ENCODE measurements at regions not wholly inside any gene's neighbourhood (a gene's known extent, or its start where the extent isn't known, plus 50 kb on each side); places are given as distances from the start of the nearest gene placed in this dataset.

DNA sequence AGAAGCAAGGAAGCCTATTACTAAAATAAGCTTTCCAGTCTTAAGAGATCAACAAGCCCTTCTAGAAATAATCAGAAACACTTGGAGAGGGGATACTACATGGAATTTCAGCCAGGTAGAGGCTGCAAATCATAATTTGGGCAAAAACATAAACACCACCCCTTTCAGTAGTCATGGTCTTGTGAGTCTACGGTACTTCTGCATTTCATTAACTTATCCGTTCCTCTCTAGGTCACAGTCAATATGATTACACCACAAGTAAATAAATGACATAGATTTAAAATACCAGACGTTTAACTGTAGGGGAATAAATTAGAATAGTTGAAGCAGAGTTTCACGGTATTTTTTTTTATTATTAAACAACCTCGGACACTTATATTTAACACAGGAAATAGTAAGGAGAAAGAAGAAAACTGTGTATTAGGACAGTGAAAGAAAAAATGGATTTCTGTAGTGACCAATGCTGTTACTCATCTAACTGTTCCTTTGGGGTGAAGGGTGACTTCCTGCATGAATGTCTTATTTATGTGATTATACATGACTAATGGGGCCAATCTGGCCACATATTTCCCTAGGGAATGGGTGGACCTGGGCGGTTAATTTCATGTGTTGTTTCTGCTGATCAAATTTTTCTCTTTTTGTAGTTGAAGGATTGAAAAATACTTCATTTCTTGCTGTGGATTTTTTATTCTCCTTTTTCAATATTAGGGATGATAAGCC lies 456.6 kb upstream of the UBE2E3 start:
- in situ Hi-C loops (cut with HindIII; ENCODE audit: low sequenced_read_pairs): no loop called here
- DNase-seq (ENCODE audit: low spot score): no peak

DNA sequence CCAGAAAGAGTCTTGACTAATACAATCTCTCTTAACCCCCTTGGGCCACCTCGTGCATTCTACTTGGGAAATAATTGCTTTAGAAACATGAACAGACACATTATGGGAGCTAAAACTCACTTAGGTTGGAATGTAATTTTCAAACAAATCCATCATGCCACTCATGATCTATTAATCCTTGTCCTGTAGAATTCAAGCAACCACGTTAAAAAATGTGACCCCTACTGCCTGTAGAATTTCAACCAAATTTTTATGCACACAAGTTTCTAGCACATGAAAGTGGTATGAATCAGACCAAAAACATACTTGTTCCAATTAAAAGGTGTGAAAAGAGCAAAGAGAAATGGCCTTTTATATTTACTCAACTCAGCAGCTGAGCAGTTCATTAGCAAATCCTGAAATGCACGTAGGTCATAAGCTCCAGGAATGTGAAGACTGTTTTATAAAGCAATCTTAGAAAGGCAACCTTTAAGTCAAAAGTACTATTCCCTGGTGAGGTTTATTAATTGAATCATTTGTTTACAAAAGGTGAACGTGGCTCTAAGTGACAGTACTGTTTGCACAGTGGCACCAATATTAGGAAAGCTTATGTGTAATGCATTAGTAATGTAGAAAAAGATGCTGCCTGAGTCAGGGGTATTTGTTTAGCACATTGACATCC lies 459.4 kb upstream of the UBE2E3 start:
- in situ Hi-C loops (cut with HindIII; ENCODE audit: low sequenced_read_pairs): no loop called here
- DNase-seq (ENCODE audit: low spot score): no peak

DNA sequence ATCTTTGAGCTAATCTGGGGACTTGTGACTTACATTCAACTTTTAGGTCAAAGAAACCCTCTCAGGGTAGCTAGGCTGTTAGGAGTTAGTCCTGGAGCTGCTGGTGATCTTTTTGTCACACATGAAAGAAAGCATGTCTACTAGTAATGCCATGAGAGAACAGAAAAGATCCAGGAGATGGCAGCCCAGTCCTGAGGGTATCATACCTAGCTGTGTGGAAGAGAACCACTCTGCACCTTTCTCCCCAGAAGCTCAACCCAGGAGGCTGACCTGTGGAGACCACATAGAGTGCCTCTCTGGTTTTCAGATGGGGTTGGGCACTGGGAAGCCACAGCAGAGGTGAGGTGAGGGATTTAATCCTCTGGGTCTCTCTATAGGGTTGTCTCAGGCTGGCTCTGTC lies 460.2 kb upstream of the UBE2E3 start:
- no peak for DNase-seq (ENCODE audit: low spot score)
- in situ Hi-C loops (cut with HindIII; ENCODE audit: low sequenced_read_pairs): no loop called here

DNA sequence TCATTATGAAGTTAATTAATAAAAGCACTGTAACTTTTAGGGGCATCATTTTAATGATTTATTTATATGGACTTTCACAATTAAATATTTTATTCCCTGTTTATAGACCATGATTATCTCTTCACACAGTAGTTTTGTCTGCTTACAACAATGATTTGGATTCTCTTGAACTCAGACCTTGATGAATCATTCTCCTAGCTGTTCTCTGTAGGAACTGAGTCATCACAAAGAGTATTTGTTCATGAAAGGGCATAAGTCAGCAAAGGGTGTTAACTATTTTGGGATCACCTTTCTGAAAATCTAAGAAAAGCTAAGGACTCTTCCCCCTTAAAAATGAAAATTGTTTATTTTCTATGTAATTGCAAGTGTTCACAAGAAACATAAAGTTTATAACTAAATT lies 461.1 kb upstream of the UBE2E3 start:
- in situ Hi-C loops (cut with HindIII; ENCODE audit: low sequenced_read_pairs): no loop called here
- DNase-seq (ENCODE audit: low spot score): no peak

GRCh38 chr2:180516232-180516631 lies 464.2 kb upstream of the UBE2E3 start:
- no peak for DNase-seq (ENCODE audit: low spot score)
- in situ Hi-C loops (cut with HindIII; ENCODE audit: low sequenced_read_pairs): no loop called here

GRCh38 chr2:180513389-180513788 lies 467.0 kb upstream of the UBE2E3 start:
- in situ Hi-C loops (cut with HindIII; ENCODE audit: low sequenced_read_pairs): no loop called here

DNA sequence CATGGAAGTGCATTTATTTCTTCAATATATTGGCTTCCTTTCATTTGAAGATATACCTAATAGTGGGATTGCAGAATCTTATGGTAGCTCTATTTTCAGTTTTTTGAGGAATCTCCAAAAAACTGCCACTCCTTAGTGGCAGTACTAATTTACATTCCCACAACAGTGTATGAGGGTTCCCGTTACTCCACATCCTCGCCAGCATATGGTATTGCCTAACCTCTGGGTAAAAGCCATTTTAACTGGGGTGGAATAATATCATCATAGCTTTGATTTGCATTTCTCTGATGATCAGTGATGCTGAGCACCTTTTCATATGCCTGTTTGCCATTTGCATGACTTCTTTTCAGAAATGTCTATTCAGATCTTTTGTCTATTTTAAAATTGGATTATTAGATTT lies 471.9 kb upstream of the UBE2E3 start:
- in situ Hi-C loops (cut with HindIII; ENCODE audit: low sequenced_read_pairs): no loop called here
- DNase-seq (ENCODE audit: low spot score): no peak

More at GRCh38 chr2:180513389-180513788, 467.0 kb upstream of the UBE2E3 start:
- no peak for DNase-seq (ENCODE audit: low spot score)

DNA sequence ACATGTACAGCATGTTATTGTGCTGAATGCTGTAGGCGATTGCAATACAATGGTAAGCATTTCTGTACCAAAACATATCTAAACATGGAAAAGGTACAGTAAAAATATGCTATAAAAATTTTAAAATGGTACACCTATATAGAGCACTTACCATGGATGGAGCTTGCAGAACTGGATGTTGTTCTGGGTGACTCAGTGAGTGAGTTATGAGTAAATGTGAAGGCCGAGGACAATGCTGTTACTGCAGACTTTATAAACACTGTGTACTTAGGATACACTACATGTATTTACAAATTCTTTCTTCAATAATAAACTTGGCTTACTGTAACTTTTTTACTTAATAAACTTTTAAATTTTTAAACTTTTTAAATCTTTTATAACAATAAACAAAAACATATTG lies 473.4 kb upstream of the UBE2E3 start:
- in situ Hi-C loops (cut with HindIII; ENCODE audit: low sequenced_read_pairs): no loop called here
- no peak for DNase-seq (ENCODE audit: low spot score)

DNA sequence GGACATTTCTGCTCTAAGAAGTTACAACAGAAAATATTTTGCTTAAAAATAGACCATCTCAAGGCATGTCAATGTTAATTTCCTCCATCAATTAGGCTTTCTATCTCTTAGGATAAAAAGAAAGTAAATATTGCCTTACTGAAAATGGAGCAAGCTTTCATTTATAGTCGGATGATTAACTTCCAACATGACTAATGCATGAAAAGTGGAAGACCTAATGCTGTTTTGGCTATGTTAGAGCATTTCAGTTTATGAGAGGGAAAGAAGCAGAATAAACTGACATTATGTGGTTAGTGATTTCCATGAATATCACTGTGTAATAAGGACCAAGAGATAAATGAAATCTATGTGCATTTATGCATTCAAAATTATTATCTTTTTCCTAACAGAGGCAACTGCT lies 475.2 kb upstream of the UBE2E3 start:
- in situ Hi-C loops (cut with HindIII; ENCODE audit: low sequenced_read_pairs): no loop called here
- DNase-seq (ENCODE audit: low spot score): no peak

DNA sequence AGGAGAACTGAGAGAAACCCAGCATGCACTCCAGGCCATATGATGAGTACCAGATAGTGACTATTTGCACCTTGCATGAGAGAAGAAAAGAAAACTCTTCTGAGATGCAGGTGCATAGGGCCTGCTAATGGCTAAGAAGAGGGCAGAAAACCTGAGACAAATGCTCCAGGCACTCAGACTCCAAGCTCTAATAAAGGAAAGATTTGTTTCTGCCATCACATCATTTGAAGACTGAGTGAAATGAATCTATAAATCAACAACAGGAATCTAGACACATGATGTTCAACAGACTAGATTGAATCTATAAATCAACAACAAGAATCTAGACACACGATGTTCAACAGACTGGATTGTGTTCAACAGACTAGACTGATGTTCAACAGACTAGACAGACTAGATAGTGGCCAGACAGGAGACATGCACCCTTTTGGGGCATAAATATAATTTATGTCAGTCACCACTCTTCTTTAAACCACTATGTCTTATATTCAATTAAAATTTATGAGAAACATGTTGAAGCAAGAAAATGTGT lies 482.7 kb upstream of the UBE2E3 start:
- DNase-seq (ENCODE audit: low spot score): no peak
- in situ Hi-C loops (cut with HindIII; ENCODE audit: low sequenced_read_pairs): no loop called here

- no peak for DNase-seq (ENCODE audit: low spot score)
- in situ Hi-C loops (cut with HindIII; ENCODE audit: low sequenced_read_pairs): no loop called here
Observed at GRCh38 chr2:180495606-180496005, 484.8 kb upstream of the UBE2E3 start.

- no peak for DNase-seq (ENCODE audit: low spot score)
- in situ Hi-C loops (cut with HindIII; ENCODE audit: low sequenced_read_pairs): no loop called here
Observed at GRCh38 chr2:180494286-180494685, 486.1 kb upstream of the UBE2E3 start.

DNA sequence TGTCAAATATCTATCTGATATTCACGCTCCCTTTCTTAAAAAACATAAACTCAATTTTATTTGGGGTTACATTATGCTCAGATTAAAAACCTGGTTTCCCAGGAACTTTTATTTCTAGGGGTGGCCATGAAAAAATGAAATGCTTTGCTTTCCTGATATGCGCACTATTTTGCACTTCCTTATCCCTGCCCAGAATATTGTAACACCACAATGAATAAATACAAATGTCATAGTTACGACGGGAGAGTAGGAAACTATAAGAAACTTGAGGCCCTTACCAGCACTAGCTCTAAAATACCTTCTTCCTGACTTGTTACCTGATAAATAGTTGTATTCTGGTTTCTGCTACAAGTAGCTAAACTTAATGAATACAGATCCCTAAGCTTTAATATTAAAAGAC lies 475.6 kb upstream of the CWC22 start:
- DNase-seq (ENCODE audit: low spot score): no peak
- in situ Hi-C loops (cut with HindIII; ENCODE audit: low sequenced_read_pairs): no loop called here

DNA sequence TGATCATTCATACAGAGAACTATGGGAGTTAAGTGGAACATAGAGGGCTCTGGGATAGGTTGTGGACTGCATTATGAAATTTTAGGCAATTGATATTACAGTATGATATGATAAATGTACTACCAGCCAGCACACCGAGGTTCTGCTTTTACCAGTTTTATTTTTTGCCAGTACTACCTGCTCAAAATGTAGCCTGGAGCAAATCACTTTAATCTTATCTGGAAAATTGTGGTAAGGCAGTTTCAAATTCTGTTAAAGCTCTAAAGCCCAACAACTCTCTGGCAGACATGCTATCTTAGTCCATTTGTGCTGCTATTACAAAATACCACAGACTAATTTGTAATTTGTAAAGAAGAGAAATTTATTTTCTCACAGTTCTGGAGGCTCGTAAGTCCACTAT lies 474.9 kb upstream of the CWC22 start:
- in situ Hi-C loops (cut with HindIII; ENCODE audit: low sequenced_read_pairs): no loop called here
- DNase-seq (ENCODE audit: low spot score): no peak

DNA sequence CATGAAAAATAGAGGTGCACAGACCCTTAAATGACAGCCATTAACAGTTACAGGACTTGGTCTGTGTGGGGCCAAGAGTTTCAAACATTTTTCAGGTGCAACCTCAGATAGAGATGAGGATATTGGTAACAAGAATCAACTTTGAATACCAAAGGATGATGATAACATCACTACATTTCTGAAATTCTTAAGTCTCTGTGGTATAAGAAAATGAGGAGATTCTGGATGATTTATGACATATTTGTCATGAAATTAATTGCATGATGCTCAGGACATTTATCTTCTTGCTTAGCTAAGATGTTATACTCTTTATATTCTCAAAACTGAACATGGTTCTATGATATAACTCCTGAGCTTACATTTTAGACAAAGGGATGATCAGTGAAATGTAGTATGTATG lies 471.8 kb upstream of the CWC22 start:
- no peak for DNase-seq (ENCODE audit: low spot score)
- in situ Hi-C loops (cut with HindIII; ENCODE audit: low sequenced_read_pairs): no loop called here

GRCh38 chr2:180474716-180475115 lies 467.6 kb upstream of the CWC22 start:
- DNase-seq (ENCODE audit: low spot score): no peak
- in situ Hi-C loops (cut with HindIII; ENCODE audit: low sequenced_read_pairs): no loop called here

DNA sequence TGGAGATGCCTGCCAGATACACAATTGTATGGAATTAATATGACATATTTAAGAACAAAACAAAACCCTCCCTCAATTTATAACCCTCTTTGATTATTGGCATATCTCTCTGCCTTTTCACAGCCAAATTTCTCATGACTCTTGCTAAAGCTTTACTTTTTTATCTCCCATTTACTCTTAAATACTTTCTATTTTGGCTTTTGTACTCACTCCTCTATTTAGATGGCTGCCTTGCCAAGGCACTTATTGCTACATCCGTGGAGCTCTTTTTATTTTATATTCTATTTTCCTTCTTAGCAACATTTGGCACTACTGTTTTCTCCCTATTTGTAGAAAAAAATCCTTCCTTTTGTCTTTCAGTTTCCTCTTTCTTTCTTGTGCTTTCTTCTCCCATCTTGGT lies 466.4 kb upstream of the CWC22 start:
- no peak for DNase-seq (ENCODE audit: low spot score)
- in situ Hi-C loops (cut with HindIII; ENCODE audit: low sequenced_read_pairs): no loop called here

DNA sequence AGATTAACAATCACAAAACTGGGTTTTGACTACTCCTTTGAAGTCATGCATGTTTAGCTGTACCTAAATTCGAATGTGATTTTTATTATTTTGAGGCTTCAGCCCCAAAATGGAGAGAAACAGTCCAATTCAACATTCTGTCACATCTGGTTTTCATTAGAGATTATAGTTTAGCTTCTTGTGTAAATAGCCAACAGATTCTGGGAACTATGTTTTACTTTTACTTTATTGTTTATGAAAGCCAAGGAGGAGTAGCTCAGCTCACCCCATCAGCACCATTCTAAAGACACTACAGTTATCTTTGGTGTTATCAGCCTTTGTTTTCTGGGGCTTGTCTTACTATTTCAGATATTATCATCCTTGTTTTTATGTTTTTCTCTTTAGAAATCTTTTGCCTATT lies 465.0 kb upstream of the CWC22 start:
- in situ Hi-C loops (cut with HindIII; ENCODE audit: low sequenced_read_pairs): no loop called here

GRCh38 chr2:180463608-180464007 lies 456.5 kb upstream of the CWC22 start:
- no peak for DNase-seq (ENCODE audit: low spot score)
- in situ Hi-C loops (cut with HindIII; ENCODE audit: low sequenced_read_pairs): no loop called here

More for the DNA sequence above, 465.0 kb upstream of the CWC22 start:
- DNase-seq (ENCODE audit: low spot score): no peak

DNA sequence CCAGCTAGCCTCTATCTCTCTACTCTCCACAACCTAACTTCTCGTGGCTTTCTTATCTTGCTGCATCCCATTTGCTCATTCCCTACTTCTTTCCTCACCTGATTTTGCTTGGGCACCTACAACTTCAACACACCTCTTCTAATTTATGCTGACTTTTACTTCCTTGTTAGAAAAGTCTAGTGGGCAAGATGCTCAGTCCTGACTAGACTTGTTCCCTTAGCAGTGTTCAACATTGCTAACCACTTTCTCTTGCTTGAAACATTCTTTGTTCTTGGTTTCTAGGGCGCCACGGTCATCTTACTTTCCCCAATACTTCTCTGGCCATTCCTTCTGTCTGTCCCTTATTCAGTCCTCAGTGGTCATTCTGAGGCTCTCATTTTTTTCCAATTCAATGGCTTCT lies 454.7 kb upstream of the CWC22 start:
- in situ Hi-C loops (cut with HindIII; ENCODE audit: low sequenced_read_pairs): no loop called here

GRCh38 chr2:180456801-180457200 lies 449.7 kb upstream of the CWC22 start:
- peak; percentile 93 for DNase-seq (ENCODE audit: low spot score)
- in situ Hi-C loops (cut with HindIII; ENCODE audit: low sequenced_read_pairs): no loop called here

More for the DNA sequence above, 454.7 kb upstream of the CWC22 start:
- no peak for DNase-seq (ENCODE audit: low spot score)

All from G401 (cell line).